ENCODE measurements at regions not wholly inside any gene's neighbourhood (a gene's known extent, or its start where the extent isn't known, plus 50 kb on each side); places are given as distances from the start of the nearest gene placed in this dataset.

DNA sequence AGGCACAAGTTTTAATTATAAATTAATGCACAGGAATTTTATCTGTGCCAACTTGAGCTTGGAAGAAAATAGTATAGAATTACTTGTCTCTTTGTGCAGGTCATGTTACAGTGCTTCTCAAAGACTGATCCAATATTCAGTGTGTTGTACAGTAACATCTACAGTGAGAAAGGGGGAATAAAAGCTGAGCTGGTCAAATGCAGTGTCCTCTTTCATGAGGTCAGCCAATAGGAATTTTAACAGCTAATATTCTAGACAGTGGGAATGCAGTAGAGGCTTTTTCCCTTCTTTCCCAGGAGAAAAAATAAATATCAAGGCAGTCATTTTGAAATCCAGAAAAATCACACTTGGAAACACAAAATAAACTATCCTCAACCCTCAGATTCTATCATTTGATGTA is 95.7 kb upstream of the ITGA1 start:
- no peak for TF ChIP-seq KDM1A (IDR thresholded peaks at IDR 0.05; ENCODE audit: borderline replicate concordance, low read length)
- TF ChIP-seq POLR2A (IDR thresholded peaks at IDR 0.05; ENCODE audit: control extremely low read depth in 1 of 2, low read depth in 2 of 2, low read length in 2 of 2): no peak
- TF ChIP-seq RFX5 (IDR thresholded peaks at IDR 0.05; ENCODE audit: borderline replicate concordance, low read depth, low read length): no peak
- TF ChIP-seq, protein P1, sequence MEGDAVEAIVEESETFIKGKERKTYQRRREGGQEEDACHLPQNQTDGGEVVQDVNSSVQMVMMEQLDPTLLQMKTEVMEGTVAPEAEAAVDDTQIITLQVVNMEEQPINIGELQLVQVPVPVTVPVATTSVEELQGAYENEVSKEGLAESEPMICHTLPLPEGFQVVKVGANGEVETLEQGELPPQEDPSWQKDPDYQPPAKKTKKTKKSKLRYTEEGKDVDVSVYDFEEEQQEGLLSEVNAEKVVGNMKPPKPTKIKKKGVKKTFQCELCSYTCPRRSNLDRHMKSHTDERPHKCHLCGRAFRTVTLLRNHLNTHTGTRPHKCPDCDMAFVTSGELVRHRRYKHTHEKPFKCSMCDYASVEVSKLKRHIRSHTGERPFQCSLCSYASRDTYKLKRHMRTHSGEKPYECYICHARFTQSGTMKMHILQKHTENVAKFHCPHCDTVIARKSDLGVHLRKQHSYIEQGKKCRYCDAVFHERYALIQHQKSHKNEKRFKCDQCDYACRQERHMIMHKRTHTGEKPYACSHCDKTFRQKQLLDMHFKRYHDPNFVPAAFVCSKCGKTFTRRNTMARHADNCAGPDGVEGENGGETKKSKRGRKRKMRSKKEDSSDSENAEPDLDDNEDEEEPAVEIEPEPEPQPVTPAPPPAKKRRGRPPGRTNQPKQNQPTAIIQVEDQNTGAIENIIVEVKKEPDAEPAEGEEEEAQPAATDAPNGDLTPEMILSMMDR (IDR thresholded peaks at IDR 0.05; ENCODE audit: control extremely low read depth in 1 of 3, insufficient read depth in 1 of 3, low read depth in 1 of 3, low read length in 3 of 3): no peak
- TF ChIP-seq YY1 (IDR thresholded peaks at IDR 0.05; ENCODE audit: low read depth, low read length): no peak
- TF ChIP-seq TCF12 (IDR thresholded peaks at IDR 0.05; ENCODE audit: low read depth, low read length): no peak
- TF ChIP-seq, protein P2, sequence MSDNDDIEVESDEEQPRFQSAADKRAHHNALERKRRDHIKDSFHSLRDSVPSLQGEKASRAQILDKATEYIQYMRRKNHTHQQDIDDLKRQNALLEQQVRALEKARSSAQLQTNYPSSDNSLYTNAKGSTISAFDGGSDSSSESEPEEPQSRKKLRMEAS (IDR thresholded peaks at IDR 0.05): no peak
- no peak for TF ChIP-seq ZNF274 (IDR thresholded peaks at IDR 0.05; ENCODE audit: borderline replicate concordance, extremely low read depth, low read length)
- TF ChIP-seq EZH2 (IDR thresholded peaks at IDR 0.05; ENCODE audit: low read depth, low read length, severe bottlenecking): no peak
- no peak for TF ChIP-seq KDM5A (IDR thresholded peaks at IDR 0.05; ENCODE audit: low read length)
- TF ChIP-seq CEBPB (IDR thresholded peaks at IDR 0.05; ENCODE audit: low read depth, low read length): no peak
- no peak for TF ChIP-seq SP4 (IDR thresholded peaks at IDR 0.05; ENCODE audit: low read length)
- no peak for TF ChIP-seq HDAC6 (IDR thresholded peaks at IDR 0.05; ENCODE audit: low read depth, low read length)
- TF ChIP-seq RAD21 (IDR thresholded peaks at IDR 0.05 in 1 of 2, conservative IDR thresholded peaks at IDR 0.05 in 1 of 2; ENCODE audit: low read depth in 2 of 2, low read length in 2 of 2): no peak

Data from H1 (cell line).